ENCODE measurements at regions not wholly inside any gene's neighbourhood (a gene's known extent, or its start where the extent isn't known, plus 50 kb on each side); places are given as distances from the start of the nearest gene placed in this dataset.

GRCh38 chr9:134229466-134230091 lies 65.2 kb upstream of the RNU6ATAC start:
- TF ChIP-seq EZH2 (IDR thresholded peaks at IDR 0.05; ENCODE audit: borderline replicate concordance, low read length) (no peak), CTCF (IDR thresholded peaks at IDR 0.05; ENCODE audit: low read length) (no peak)
